Astrocyte (in vitro differentiated cells and primary cell): ENCODE measurements at regions not wholly inside any gene's neighbourhood (a gene's known extent, or its start where the extent isn't known, plus 50 kb on each side); places are given as distances from the start of the nearest gene placed in this dataset.

Experiments
- DNase-seq: peaks from one replicate; pipeline ENCODE4 v3.0.0-alpha.2; 2010; ENCODE audit warnings: low read depth
- FAIRE-seq: peaks from 2 replicates; lab custom pipeline; 2011; peaks lifted over from hg19 to GRCh38; lab: Jason Lieb, UNC
- H2AFZ ChIP-seq: 2 replicates; pipeline ENCODE4 v1.6.0; 2012; ENCODE audit warnings: low read depth, low read length, inconsistent platforms
- H3K27ac ChIP-seq: 2 replicates; pipeline ENCODE4 v1.5.1; 2011; ENCODE audit warnings: low read depth, low read length, inconsistent platforms
- H3K27me3 ChIP-seq: 2 replicates; pipeline ENCODE4 v1.6.0; 2011; ENCODE audit warnings: low read length, inconsistent platforms; ENCODE audit not compliant: insufficient read depth
- H3K36me3 ChIP-seq: 2 replicates; pipeline ENCODE4 v1.5.1; 2011; ENCODE audit warnings: low read length, inconsistent platforms; ENCODE audit not compliant: insufficient read depth
- H3K4me1 ChIP-seq: 2 replicates; pipeline ENCODE4 v1.5.1; 2011; ENCODE audit warnings: low read length, inconsistent platforms; ENCODE audit not compliant: insufficient read depth
- H3K4me2 ChIP-seq: 2 replicates; pipeline ENCODE4 v1.6.0; 2012; ENCODE audit warnings: low read length, inconsistent platforms
- H3K4me3 ChIP-seq: 2 replicates; pipeline ENCODE4 v1.5.1; 2011; ENCODE audit warnings: low read depth, mild to moderate bottlenecking, low read length, inconsistent platforms; ENCODE audit not compliant: insufficient read depth
- H3K79me2 ChIP-seq: 2 replicates; pipeline ENCODE4 v1.6.0; 2012; ENCODE audit warnings: mild to moderate bottlenecking, low read length, inconsistent platforms; ENCODE audit not compliant: insufficient read depth
- H3K9ac ChIP-seq: 2 replicates; pipeline ENCODE4 v1.6.0; 2012; ENCODE audit warnings: mild to moderate bottlenecking, low read length, inconsistent platforms
- H3K9me3 ChIP-seq: 2 replicates; pipeline ENCODE4 v1.5.1; 2012; ENCODE audit warnings: low read depth, mild to moderate bottlenecking, low read length, inconsistent platforms; ENCODE audit not compliant: insufficient read depth
- H4K20me1 ChIP-seq: 2 replicates; pipeline ENCODE4 v1.6.0; 2012; ENCODE audit warnings: low read length, inconsistent platforms; ENCODE audit not compliant: insufficient read depth
- H3K27ac Mint-ChIP-seq: one replicate; pipeline ENCODE4 v1.8.0; 2021; ENCODE audit warnings: mild to moderate bottlenecking, mixed read lengths; ENCODE audit not compliant: unreplicated experiment
- H3K27me3 Mint-ChIP-seq: one replicate; pipeline ENCODE4 v1.8.0; 2021; ENCODE audit warnings: low read depth, mixed read lengths; ENCODE audit not compliant: unreplicated experiment
- H3K36me3 Mint-ChIP-seq: one replicate; pipeline ENCODE4 v1.8.0; 2021; ENCODE audit warnings: low read depth, mixed read lengths; ENCODE audit not compliant: unreplicated experiment
- H3K4me1 Mint-ChIP-seq: one replicate; pipeline ENCODE4 v1.8.0; 2021; ENCODE audit warnings: low read depth, mixed read lengths; ENCODE audit not compliant: unreplicated experiment
- H3K4me3 Mint-ChIP-seq: one replicate; pipeline ENCODE4 v1.8.0; 2021; ENCODE audit warnings: mild to moderate bottlenecking, moderate library complexity, mixed read lengths; ENCODE audit not compliant: unreplicated experiment
- H3K9me3 Mint-ChIP-seq: one replicate; pipeline ENCODE4 v1.8.0; 2021; ENCODE audit warnings: mild to moderate bottlenecking, mixed read lengths; ENCODE audit not compliant: unreplicated experiment
- EZH2 ChIP-seq: IDR thresholded peaks from 2 replicates; pipeline ENCODE4 v1.6.1; 2012; ENCODE audit warnings: mild to moderate bottlenecking, low read length, inconsistent platforms; ENCODE audit not compliant: insufficient read depth
- TF ChIP-seq, protein P1 (sequence below): IDR thresholded peaks from 2 replicates; pipeline ENCODE4 v1.5.1; 2011; ENCODE audit warnings: low read depth, mild to moderate bottlenecking, inconsistent platforms, low read length, moderate library complexity; ENCODE audit not compliant: insufficient read depth

DNA sequence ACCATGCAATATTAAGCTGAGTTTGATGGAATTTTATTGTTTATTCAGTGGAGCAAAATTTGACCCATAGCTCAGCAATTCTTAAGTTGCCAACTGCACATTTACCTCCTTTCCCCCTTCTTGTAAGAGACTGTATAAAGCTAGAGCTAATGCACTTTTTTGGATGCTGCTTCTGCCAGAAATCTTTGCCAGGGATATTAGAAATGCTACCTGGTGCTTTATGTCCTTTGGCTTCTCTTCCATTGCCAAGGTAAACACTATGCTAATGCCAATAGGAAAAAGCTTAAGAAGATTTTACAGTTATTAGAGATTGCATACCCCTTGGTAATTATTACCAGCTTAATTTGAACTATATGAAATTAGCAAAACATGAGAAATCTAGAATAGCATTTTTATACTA, 79.0 kb upstream of the OGFRL1 start:
- no peak overlapping the region for H3K4me3 Mint-ChIP-seq
- H3K27me3 Mint-ChIP-seq: no peaks in the 10 kb centered on the region
- Histone ChIP-seq H4K20me1 (no peaks in the 10 kb centered on the region), H3K4me3 (no peak overlapping the region), H3K4me1 (peaks cover 3% of the 10 kb centered on the region), H3K27ac (no peak overlapping the region), H3K9ac (no peak overlapping the region), H3K27me3 (no peaks in the 10 kb centered on the region), H3K79me2 (no peaks in the 10 kb centered on the region), H3K36me3 (no peaks in the 10 kb centered on the region), H3K4me2 (no peak overlapping the region), H2AFZ (no peak overlapping the region), H3K9me3 (no peaks in the 10 kb centered on the region)
- no peaks in the 10 kb centered on the region for H3K9me3 Mint-ChIP-seq
- no peak for FAIRE-seq
- peaks cover 17% of the 10 kb centered on the region for H3K4me1 Mint-ChIP-seq
- no peak for DNase-seq
- no peaks in the 10 kb centered on the region for H3K36me3 Mint-ChIP-seq
- no peak for TF ChIP-seq EZH2
- TF ChIP-seq, protein P1, sequence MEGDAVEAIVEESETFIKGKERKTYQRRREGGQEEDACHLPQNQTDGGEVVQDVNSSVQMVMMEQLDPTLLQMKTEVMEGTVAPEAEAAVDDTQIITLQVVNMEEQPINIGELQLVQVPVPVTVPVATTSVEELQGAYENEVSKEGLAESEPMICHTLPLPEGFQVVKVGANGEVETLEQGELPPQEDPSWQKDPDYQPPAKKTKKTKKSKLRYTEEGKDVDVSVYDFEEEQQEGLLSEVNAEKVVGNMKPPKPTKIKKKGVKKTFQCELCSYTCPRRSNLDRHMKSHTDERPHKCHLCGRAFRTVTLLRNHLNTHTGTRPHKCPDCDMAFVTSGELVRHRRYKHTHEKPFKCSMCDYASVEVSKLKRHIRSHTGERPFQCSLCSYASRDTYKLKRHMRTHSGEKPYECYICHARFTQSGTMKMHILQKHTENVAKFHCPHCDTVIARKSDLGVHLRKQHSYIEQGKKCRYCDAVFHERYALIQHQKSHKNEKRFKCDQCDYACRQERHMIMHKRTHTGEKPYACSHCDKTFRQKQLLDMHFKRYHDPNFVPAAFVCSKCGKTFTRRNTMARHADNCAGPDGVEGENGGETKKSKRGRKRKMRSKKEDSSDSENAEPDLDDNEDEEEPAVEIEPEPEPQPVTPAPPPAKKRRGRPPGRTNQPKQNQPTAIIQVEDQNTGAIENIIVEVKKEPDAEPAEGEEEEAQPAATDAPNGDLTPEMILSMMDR: no peak
- H3K27ac Mint-ChIP-seq: no peak overlapping the region

DNA sequence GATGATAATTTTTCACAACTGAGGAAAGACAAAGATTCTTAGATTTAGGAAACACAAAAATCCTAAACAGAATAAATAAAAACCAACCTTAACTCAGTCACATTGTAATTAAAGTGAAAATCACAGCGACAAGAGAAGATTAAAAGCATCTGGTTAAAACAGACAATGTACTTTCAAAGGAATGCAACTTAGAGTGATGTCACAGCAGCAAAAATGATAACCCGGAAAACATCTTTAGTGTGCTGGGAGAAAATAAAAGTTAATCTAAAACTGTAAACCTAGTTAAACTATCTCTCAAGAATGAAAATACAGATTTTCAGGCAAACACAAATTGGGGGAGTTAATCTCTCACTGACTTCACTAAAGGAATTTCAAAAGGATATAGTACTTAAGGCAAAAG, 76.8 kb upstream of the OGFRL1 start:
- Mint-ChIP-seq H3K36me3 (no peaks in the 10 kb centered on the region), H3K4me3 (no peak overlapping the region), H3K9me3 (no peaks in the 10 kb centered on the region), H3K27me3 (no peaks in the 10 kb centered on the region), H3K4me1 (no peaks in the 10 kb centered on the region), H3K27ac (no peak overlapping the region)
- H3K27me3 ChIP-seq: no peaks in the 10 kb centered on the region
- TF ChIP-seq, protein P1: no peak
- no peak for TF ChIP-seq EZH2
- DNase-seq (no peak), FAIRE-seq (peak; percentile 55)
- no peak overlapping the region for H3K4me3 ChIP-seq
- no peaks in the 10 kb centered on the region for H3K79me2 ChIP-seq
- no peak overlapping the region for H2AFZ ChIP-seq
- H3K27ac ChIP-seq: no peak overlapping the region
- no peak overlapping the region for H3K4me2 ChIP-seq
- no peak overlapping the region for H3K9ac ChIP-seq
- H3K36me3 ChIP-seq: no peaks in the 10 kb centered on the region
- H3K9me3 ChIP-seq: no peaks in the 10 kb centered on the region
- H4K20me1 ChIP-seq: no peaks in the 10 kb centered on the region
- no peaks in the 10 kb centered on the region for H3K4me1 ChIP-seq

DNA sequence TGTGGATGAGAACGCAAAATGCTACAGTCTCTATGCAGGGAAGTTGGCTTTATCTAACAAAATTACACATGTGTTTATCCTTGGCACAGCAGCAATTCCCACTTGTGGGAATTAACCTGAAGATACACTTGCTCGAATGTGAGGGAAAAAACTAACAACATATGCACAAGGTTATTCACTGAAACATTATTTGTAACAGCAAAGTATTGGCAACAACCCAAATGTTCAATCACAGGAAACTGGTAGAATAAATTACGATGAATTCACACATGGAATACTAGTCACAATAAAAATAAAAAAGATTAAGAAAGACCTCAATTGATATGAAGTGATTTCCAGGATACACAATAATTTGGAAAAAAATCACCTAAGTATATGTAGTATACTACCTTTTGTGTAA, 68.1 kb upstream of the OGFRL1 start:
- H3K4me1 ChIP-seq: no peaks in the 10 kb centered on the region
- H3K36me3 Mint-ChIP-seq: no peaks in the 10 kb centered on the region
- no peaks in the 10 kb centered on the region for H3K9me3 ChIP-seq
- H3K4me3 Mint-ChIP-seq: no peak overlapping the region
- H3K4me2 ChIP-seq: no peak overlapping the region
- no peak overlapping the region for H2AFZ ChIP-seq
- TF ChIP-seq, protein P1: no peak
- TF ChIP-seq EZH2: no peak
- no peaks in the 10 kb centered on the region for H3K27me3 ChIP-seq
- H3K4me3 ChIP-seq: no peak overlapping the region
- no peak overlapping the region for H3K9ac ChIP-seq
- no peak for DNase-seq
- H3K79me2 ChIP-seq: no peaks in the 10 kb centered on the region
- no peaks in the 10 kb centered on the region for H3K27me3 Mint-ChIP-seq
- no peaks in the 10 kb centered on the region for H3K4me1 Mint-ChIP-seq
- FAIRE-seq: no peak
- H3K9me3 Mint-ChIP-seq: no peaks in the 10 kb centered on the region
- H3K36me3 ChIP-seq: no peaks in the 10 kb centered on the region
- no peaks in the 10 kb centered on the region for H4K20me1 ChIP-seq
- H3K27ac ChIP-seq: no peak overlapping the region
- no peak overlapping the region for H3K27ac Mint-ChIP-seq
